ENCODE measurements at regions not wholly inside any gene's neighbourhood (a gene's known extent, or its start where the extent isn't known, plus 50 kb on each side); places are given as distances from the start of the nearest gene placed in this dataset.

GRCh38 chr2:8623576-8623957, 58.3 kb upstream of the ID2 start:
- no peak for ATAC-seq (ENCODE audit: low read depth in 2 of 2)
- Histone ChIP-seq H3K9me3 (ENCODE audit: control insufficient read depth in 2 of 2, low read length in 2 of 2) (no peaks in the 10 kb centered on the region), H3K27me3 (ENCODE audit: control insufficient read depth, insufficient read depth, low read length) (no peaks in the 10 kb centered on the region), H3K4me3 (ENCODE audit: low read depth, low read length) (no peak overlapping the region), H3K36me3 (ENCODE audit: control insufficient read depth, insufficient read depth, low read length) (no peaks in the 10 kb centered on the region), H3K4me1 (ENCODE audit: control insufficient read depth, insufficient read depth, low read length, poor library complexity, severe bottlenecking) (no peaks in the 10 kb centered on the region), H3K27ac (ENCODE audit: insufficient read depth, low read length, poor library complexity, severe bottlenecking) (no peak overlapping the region)
- no peak overlapping the region for H3K4me3 Mint-ChIP-seq
- H3K27me3 Mint-ChIP-seq = peaks cover 12% of the 10 kb centered on the region
- H3K4me1 Mint-ChIP-seq = no peaks in the 10 kb centered on the region
- H3K36me3 Mint-ChIP-seq = no peaks in the 10 kb centered on the region
- H3K27ac Mint-ChIP-seq = no peak overlapping the region
- H3K9me3 Mint-ChIP-seq = no peaks in the 10 kb centered on the region
- no peak for DNase-seq

- Histone ChIP-seq H3K4me3 (ENCODE audit: low read depth, low read length) (no peak overlapping the region), H3K4me1 (ENCODE audit: control insufficient read depth, insufficient read depth, low read length, poor library complexity, severe bottlenecking) (no peaks in the 10 kb centered on the region), H3K27me3 (ENCODE audit: control insufficient read depth, insufficient read depth, low read length) (no peaks in the 10 kb centered on the region), H3K27ac (ENCODE audit: insufficient read depth, low read length, poor library complexity, severe bottlenecking) (no peak overlapping the region), H3K36me3 (ENCODE audit: control insufficient read depth, insufficient read depth, low read length) (no peaks in the 10 kb centered on the region), H3K9me3 (ENCODE audit: control insufficient read depth in 2 of 2, low read length in 2 of 2) (no peaks in the 10 kb centered on the region)
- no peaks in the 10 kb centered on the region for H3K9me3 Mint-ChIP-seq
- peaks cover 12% of the 10 kb centered on the region for H3K27me3 Mint-ChIP-seq
- no peak overlapping the region for H3K4me3 Mint-ChIP-seq
- no peak overlapping the region for H3K27ac Mint-ChIP-seq
- ATAC-seq (ENCODE audit: low read depth in 2 of 2) = no peak
- DNase-seq = no peak
- no peaks in the 10 kb centered on the region for H3K36me3 Mint-ChIP-seq
- H3K4me1 Mint-ChIP-seq = no peaks in the 10 kb centered on the region
Observed at GRCh38 chr2:8623958-8624591, 57.8 kb upstream of the ID2 start.

GRCh38 chr2:8624855-8625398, 56.9 kb upstream of the ID2 start:
- Histone ChIP-seq H3K27me3 (ENCODE audit: control insufficient read depth, insufficient read depth, low read length) (no peaks in the 10 kb centered on the region), H3K27ac (ENCODE audit: insufficient read depth, low read length, poor library complexity, severe bottlenecking) (no peak overlapping the region), H3K4me1 (ENCODE audit: control insufficient read depth, insufficient read depth, low read length, poor library complexity, severe bottlenecking) (no peaks in the 10 kb centered on the region), H3K36me3 (ENCODE audit: control insufficient read depth, insufficient read depth, low read length) (no peaks in the 10 kb centered on the region), H3K4me3 (ENCODE audit: low read depth, low read length) (no peak overlapping the region), H3K9me3 (ENCODE audit: control insufficient read depth in 2 of 2, low read length in 2 of 2) (no peaks in the 10 kb centered on the region)
- no peaks in the 10 kb centered on the region for H3K9me3 Mint-ChIP-seq
- DNase-seq (no peak), ATAC-seq (ENCODE audit: low read depth in 2 of 2) (no peak)
- no peaks in the 10 kb centered on the region for H3K36me3 Mint-ChIP-seq
- peaks cover 12% of the 10 kb centered on the region for H3K27me3 Mint-ChIP-seq
- H3K27ac Mint-ChIP-seq = no peak overlapping the region
- H3K4me3 Mint-ChIP-seq = no peak overlapping the region
- no peaks in the 10 kb centered on the region for H3K4me1 Mint-ChIP-seq

GRCh38 chr2:8625399-8626300, 56.2 kb upstream of the ID2 start:
- H3K27ac ChIP-seq (ENCODE audit: insufficient read depth, low read length, poor library complexity, severe bottlenecking) = no peak overlapping the region
- H3K36me3 Mint-ChIP-seq = no peaks in the 10 kb centered on the region
- no peaks in the 10 kb centered on the region for H3K9me3 ChIP-seq (ENCODE audit: control insufficient read depth in 2 of 2, low read length in 2 of 2)
- DNase-seq (no peak), ATAC-seq (ENCODE audit: low read depth in 2 of 2) (no peak)
- no peaks in the 10 kb centered on the region for H3K4me1 ChIP-seq (ENCODE audit: control insufficient read depth, insufficient read depth, low read length, poor library complexity, severe bottlenecking)
- H3K4me3 Mint-ChIP-seq = no peak overlapping the region
- H3K27me3 ChIP-seq (ENCODE audit: control insufficient read depth, insufficient read depth, low read length) = no peaks in the 10 kb centered on the region
- no peaks in the 10 kb centered on the region for H3K9me3 Mint-ChIP-seq
- peak overlapping the region in 1 of 3 donors; percentile 60 for H3K27ac Mint-ChIP-seq
- no peak overlapping the region for H3K4me3 ChIP-seq (ENCODE audit: low read depth, low read length)
- H3K4me1 Mint-ChIP-seq = no peaks in the 10 kb centered on the region
- no peaks in the 10 kb centered on the region for H3K36me3 ChIP-seq (ENCODE audit: control insufficient read depth, insufficient read depth, low read length)
- peaks cover 4% of the 10 kb centered on the region for H3K27me3 Mint-ChIP-seq

- no peaks in the 10 kb centered on the region for H3K9me3 ChIP-seq (ENCODE audit: control insufficient read depth in 2 of 2, low read length in 2 of 2)
- H3K4me3 ChIP-seq (ENCODE audit: low read depth, low read length) = no peak overlapping the region
- no peaks in the 10 kb centered on the region for H3K4me1 ChIP-seq (ENCODE audit: control insufficient read depth, insufficient read depth, low read length, poor library complexity, severe bottlenecking)
- DNase-seq (no peak), ATAC-seq (ENCODE audit: low read depth in 2 of 2) (no peak)
- H3K27ac Mint-ChIP-seq = peak overlapping the region in 2 of 3 donors; percentile 14 to 60
- H3K27ac ChIP-seq (ENCODE audit: insufficient read depth, low read length, poor library complexity, severe bottlenecking) = no peak overlapping the region
- H3K36me3 Mint-ChIP-seq = no peaks in the 10 kb centered on the region
- H3K36me3 ChIP-seq (ENCODE audit: control insufficient read depth, insufficient read depth, low read length) = no peaks in the 10 kb centered on the region
- no peak overlapping the region for H3K4me3 Mint-ChIP-seq
- no peaks in the 10 kb centered on the region for H3K9me3 Mint-ChIP-seq
- H3K27me3 ChIP-seq (ENCODE audit: control insufficient read depth, insufficient read depth, low read length) = no peaks in the 10 kb centered on the region
- peaks cover 0 to 2% (median 0%) of the 10 kb centered on the region in 4 donors for H3K4me1 Mint-ChIP-seq
- peaks cover 4% of the 10 kb centered on the region for H3K27me3 Mint-ChIP-seq
Observed at GRCh38 chr2:8626572-8626971, 55.3 kb upstream of the ID2 start.

GRCh38 chr2:8627019-8627691, 54.7 kb upstream of the ID2 start:
- Histone ChIP-seq H3K4me3 (ENCODE audit: low read depth, low read length) (no peak overlapping the region), H3K27me3 (ENCODE audit: control insufficient read depth, insufficient read depth, low read length) (no peaks in the 10 kb centered on the region), H3K9me3 (ENCODE audit: control insufficient read depth in 2 of 2, low read length in 2 of 2) (no peaks in the 10 kb centered on the region), H3K36me3 (ENCODE audit: control insufficient read depth, insufficient read depth, low read length) (no peaks in the 10 kb centered on the region), H3K27ac (ENCODE audit: insufficient read depth, low read length, poor library complexity, severe bottlenecking) (no peak overlapping the region), H3K4me1 (ENCODE audit: control insufficient read depth, insufficient read depth, low read length, poor library complexity, severe bottlenecking) (no peaks in the 10 kb centered on the region)
- DNase-seq (no peak), ATAC-seq (ENCODE audit: low read depth in 2 of 2) (no peak)
- Mint-ChIP-seq H3K27ac (peak overlapping the region in 1 of 3 donors; percentile 14), H3K27me3 (peaks cover 4% of the 10 kb centered on the region), H3K36me3 (no peaks in the 10 kb centered on the region), H3K9me3 (no peaks in the 10 kb centered on the region), H3K4me3 (no peak overlapping the region), H3K4me1 (peaks cover 0 to 7% (median 0%) of the 10 kb centered on the region in 4 donors)

- Histone ChIP-seq H3K27me3 (ENCODE audit: control insufficient read depth, insufficient read depth, low read length) (no peaks in the 10 kb centered on the region), H3K4me1 (ENCODE audit: control insufficient read depth, insufficient read depth, low read length, poor library complexity, severe bottlenecking) (no peaks in the 10 kb centered on the region), H3K9me3 (ENCODE audit: control insufficient read depth in 2 of 2, low read length in 2 of 2) (no peaks in the 10 kb centered on the region), H3K4me3 (ENCODE audit: low read depth, low read length) (no peak overlapping the region), H3K27ac (ENCODE audit: insufficient read depth, low read length, poor library complexity, severe bottlenecking) (no peak overlapping the region), H3K36me3 (ENCODE audit: control insufficient read depth, insufficient read depth, low read length) (no peaks in the 10 kb centered on the region)
- Mint-ChIP-seq H3K27ac (no peak overlapping the region), H3K9me3 (no peaks in the 10 kb centered on the region), H3K36me3 (no peaks in the 10 kb centered on the region), H3K27me3 (peaks cover 5% of the 10 kb centered on the region), H3K4me1 (peaks cover 0 to 7% (median 0%) of the 10 kb centered on the region in 4 donors), H3K4me3 (no peak overlapping the region)
- ATAC-seq (ENCODE audit: low read depth in 2 of 2) = no peak
- no peak for DNase-seq
Observed at GRCh38 chr2:8627692-8628085, 54.2 kb upstream of the ID2 start.
